B cell (primary cell): ENCODE measurements at regions not wholly inside any gene's neighbourhood (a gene's known extent, or its start where the extent isn't known, plus 50 kb on each side); places are given as distances from the start of the nearest gene placed in this dataset.

Experiments used
- ATAC-seq: fragments of 200-7000 bp; cut with Tn5 transposase; one replicate; pipeline ENCODE4 v1.10.0; 2021; ENCODE audit warnings: low read depth, mild to moderate bottlenecking, moderate number of reproducible peaks, moderate library complexity
- CTCF ChIA-PET: fragments of 350-600 bp; sonication (Branson Sonifier 250); formaldehyde crosslinking; loops from one replicate; lab custom pipeline; 2021; ENCODE audit warnings: antibody characterized with exemption, inconsistent platforms; lab: Charles Lee
- POLR2A ChIA-PET: fragments of 350-600 bp; sonication (Branson Sonifier 250); formaldehyde crosslinking; loops from one replicate; lab custom pipeline; 2021; ENCODE audit warnings: antibody characterized with exemption; lab: Charles Lee
- DNase-seq: peaks from one replicate; pipeline ENCODE4 v3.0.0; 2013
- H2AFZ ChIP-seq: 2 replicates; pipeline ENCODE4 v1.6.1; 2012; ENCODE audit warnings: mild to moderate bottlenecking, low read depth, low read length; ENCODE audit not compliant: insufficient read depth, poor library complexity, severe bottlenecking
- H3K27ac ChIP-seq, 2 donors: 1 replicate in 1 of 2; 2 replicates in 1 of 2; pipeline ENCODE4 v1.5.1; 2012 to 2013; ENCODE audit warnings: low read length in 2 of 2, mild to moderate bottlenecking in 2 of 2, moderate library complexity in 1 of 2
- H3K27me3 ChIP-seq, 4 experiments: fragments of 200-600 bp in 1 of 4; sonication (generic) in 1 of 4; replicated peaks in 1 of 4; 1 replicate in 2 of 4; 2 replicates in 2 of 4; pipeline versions ENCODE4 v1.6.1 to v1.7.0; 2013 to 2016; ENCODE audit warnings: low read length in 3 of 4, mild to moderate bottlenecking in 2 of 4, mixed read lengths in 1 of 4, moderate library complexity in 1 of 4; ENCODE audit not compliant: insufficient read depth in 4 of 4, control insufficient read depth in 3 of 4; ENCODE audit errors: control extremely low read depth in 1 of 4
- H3K36me3 ChIP-seq, 2 experiments: replicated peaks in 1 of 2; 1 replicate in 1 of 2; 2 replicates in 1 of 2; pipeline versions ENCODE4 v1.6.1 to v1.7.1; 2013; ENCODE audit warnings: low read length in 1 of 2; ENCODE audit not compliant: insufficient read depth in 2 of 2, control insufficient read depth in 1 of 2; ENCODE audit errors: control extremely low read depth in 1 of 2, extremely low read depth in 1 of 2
- H3K4me1 ChIP-seq, 2 donors: fragments of 200-600 bp in 1 of 2; sonication (generic) in 1 of 2; 1 replicate in 1 of 2; 2 replicates in 1 of 2; pipeline versions ENCODE4 v1.5.1 to v1.6.1; 2013 to 2017; ENCODE audit warnings: low read length in 2 of 2; ENCODE audit not compliant: control insufficient read depth in 2 of 2, insufficient read depth in 2 of 2
- H3K4me2 ChIP-seq: replicated peaks from 2 replicates; pipeline ENCODE3; 2012; ENCODE audit warnings: mild to moderate bottlenecking, low read depth, low read length; ENCODE audit not compliant: poor library complexity, severe bottlenecking
- H3K4me3 ChIP-seq, 5 experiments: fragments of 200-600 bp in 1 of 5; sonication (generic) in 1 of 5; 1 replicate in 3 of 5; 2 replicates in 2 of 5; pipeline versions ENCODE4 v1.5.1 to v1.7.0; 2011 to 2016; ENCODE audit warnings: low read length in 4 of 5, mild to moderate bottlenecking in 4 of 5, low read depth in 2 of 5, control low read depth in 1 of 5, moderate library complexity in 1 of 5; ENCODE audit not compliant: insufficient read depth in 1 of 5; ENCODE audit errors: control extremely low read depth in 1 of 5, extremely low read depth in 1 of 5
- H3K79me2 ChIP-seq: fragments of 200-600 bp; sonication (generic); one replicate; pipeline ENCODE4 v1.6.0; 2016; ENCODE audit warnings: low read length; ENCODE audit not compliant: control insufficient read depth, insufficient read depth
- H3K9ac ChIP-seq: fragments of 200-600 bp; sonication (generic); 2 replicates; pipeline ENCODE4 v1.6.1; 2017; ENCODE audit warnings: mild to moderate bottlenecking, low read length, moderate library complexity
- H3K9me3 ChIP-seq, 3 donors: one replicate each; pipeline versions ENCODE4 v1.6.1 to v1.7.1; 2013; ENCODE audit warnings: low read length in 2 of 3; ENCODE audit not compliant: control insufficient read depth in 2 of 3, insufficient read depth in 1 of 3; ENCODE audit errors: control extremely low read depth in 1 of 3
- H4K20me1 ChIP-seq: 2 replicates; pipeline ENCODE4 v1.6.0; 2012; ENCODE audit warnings: mild to moderate bottlenecking, low read length; ENCODE audit not compliant: insufficient read depth, control insufficient read depth, poor library complexity, severe bottlenecking
- H3K27ac Mint-ChIP-seq: one replicate; pipeline ENCODE4 v1.8.0; 2021; ENCODE audit warnings: mixed read lengths
- H3K27me3 Mint-ChIP-seq: one replicate; pipeline ENCODE4 v1.8.0; 2021; ENCODE audit warnings: mixed read lengths
- H3K4me1 Mint-ChIP-seq: one replicate; pipeline ENCODE4 v1.8.0; 2021; ENCODE audit warnings: mixed read lengths
- H3K4me3 Mint-ChIP-seq: one replicate; pipeline ENCODE4 v1.8.0; 2021; ENCODE audit warnings: mixed read lengths
- H3K9me3 Mint-ChIP-seq: one replicate; pipeline ENCODE4 v1.8.0; 2022; ENCODE audit warnings: mixed read lengths; ENCODE audit not compliant: insufficient read depth
- EZH2 ChIP-seq: IDR thresholded peaks from 2 replicates; pipeline ENCODE4 v1.6.1; 2012; ENCODE audit warnings: borderline replicate concordance, low read depth, mild to moderate bottlenecking, moderate library complexity, low read length; ENCODE audit not compliant: insufficient read depth, poor library complexity, severe bottlenecking
- WGBS: methylation state at CpG from one replicate; pipeline ENCODE4 v1.1.5; 2013; ENCODE audit warnings: missing lambda C conversion rate; ENCODE audit not compliant: insufficient coverage; 5-methylcytosine and 5-hydroxymethylcytosine counted together
- intact Hi-C: fragments of 100-400 bp; cut with micrococcal nuclease; formaldehyde crosslinking; loops from one replicate; pipeline ENCODE4 v1.10.0; 2022
- TF ChIP-seq, protein P1 (sequence below): fragments of 200-600 bp; IDR thresholded peaks from one replicate; pipeline ENCODE4 v1.8.0; 2022; ENCODE audit warnings: antibody characterized with exemption, mild to moderate bottlenecking

DNA sequence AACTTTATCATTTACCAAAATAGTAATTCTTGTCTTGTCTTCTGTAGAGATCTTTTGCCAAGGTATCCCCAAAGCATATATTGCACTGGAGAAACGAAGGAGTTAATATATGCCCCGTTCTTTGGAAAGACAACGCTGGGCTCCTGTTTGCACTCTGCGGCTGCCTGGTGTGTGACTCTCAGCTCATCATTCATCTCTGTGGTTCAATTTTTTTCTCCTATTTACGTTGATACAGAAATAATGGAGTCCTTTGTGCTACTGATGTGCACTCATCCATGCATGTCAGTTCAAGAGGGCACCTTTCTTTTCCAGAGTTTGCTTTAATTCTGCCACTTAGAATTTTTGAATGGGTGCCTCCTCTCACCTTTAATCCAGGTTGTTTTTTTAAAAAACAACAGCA is 655.5 kb downstream of the DCDC2C start:
- no peak overlapping the region for H3K4me3 Mint-ChIP-seq
- no peak for ATAC-seq
- H3K9me3 Mint-ChIP-seq, result no peaks in the 10 kb centered on the region

DNA sequence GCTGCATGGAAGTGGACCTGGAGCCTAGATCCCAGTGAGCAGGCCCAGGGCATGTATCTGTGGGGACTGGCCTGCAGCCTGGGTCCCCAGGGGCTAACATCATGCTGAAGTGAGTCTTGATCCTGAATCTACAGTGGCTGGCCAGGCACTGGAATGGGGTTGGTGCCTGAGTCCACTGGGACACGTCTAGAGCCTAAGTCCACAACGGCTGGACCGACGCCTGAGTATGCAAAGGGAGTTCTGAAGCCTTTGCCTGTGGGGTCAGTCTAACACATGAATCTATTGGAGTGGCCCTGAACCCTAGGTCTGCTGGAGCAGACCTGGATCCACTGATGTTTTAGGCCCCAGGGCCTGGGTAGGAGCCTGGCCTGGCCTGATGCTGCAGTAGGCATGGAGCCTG is 665.5 kb downstream of the DCDC2C start:
- POLR2A ChIA-PET, result no interaction called here
- Mint-ChIP-seq H3K9me3 (peaks cover 12% of the 10 kb centered on the region), H3K4me1 (no peaks in the 10 kb centered on the region), H3K27ac (no peak overlapping the region), H3K27me3 (no peaks in the 10 kb centered on the region), H3K4me3 (no peak overlapping the region)
- no peak overlapping the region for H3K9ac ChIP-seq
- H4K20me1 ChIP-seq, result no peaks in the 10 kb centered on the region
- H3K36me3 ChIP-seq, result no peaks in the 10 kb centered on the region
- H3K4me1 ChIP-seq, result no peaks in the 10 kb centered on the region
- no peak for DNase-seq
- H3K27me3 ChIP-seq, result no peaks in the 10 kb centered on the region
- no peak overlapping the region for H2AFZ ChIP-seq
- no peak overlapping the region for H3K4me2 ChIP-seq
- 96% methylated on average over 4 of the region's 4 CpGs for WGBS
- intact Hi-C loops, result no loop called here
- H3K27ac ChIP-seq, result no peak overlapping the region
- no peak for ATAC-seq
- CTCF ChIA-PET, result no interaction called here
- no peak overlapping the region for H3K4me3 ChIP-seq
- TF ChIP-seq EZH2, result no peak
- TF ChIP-seq, protein P1, sequence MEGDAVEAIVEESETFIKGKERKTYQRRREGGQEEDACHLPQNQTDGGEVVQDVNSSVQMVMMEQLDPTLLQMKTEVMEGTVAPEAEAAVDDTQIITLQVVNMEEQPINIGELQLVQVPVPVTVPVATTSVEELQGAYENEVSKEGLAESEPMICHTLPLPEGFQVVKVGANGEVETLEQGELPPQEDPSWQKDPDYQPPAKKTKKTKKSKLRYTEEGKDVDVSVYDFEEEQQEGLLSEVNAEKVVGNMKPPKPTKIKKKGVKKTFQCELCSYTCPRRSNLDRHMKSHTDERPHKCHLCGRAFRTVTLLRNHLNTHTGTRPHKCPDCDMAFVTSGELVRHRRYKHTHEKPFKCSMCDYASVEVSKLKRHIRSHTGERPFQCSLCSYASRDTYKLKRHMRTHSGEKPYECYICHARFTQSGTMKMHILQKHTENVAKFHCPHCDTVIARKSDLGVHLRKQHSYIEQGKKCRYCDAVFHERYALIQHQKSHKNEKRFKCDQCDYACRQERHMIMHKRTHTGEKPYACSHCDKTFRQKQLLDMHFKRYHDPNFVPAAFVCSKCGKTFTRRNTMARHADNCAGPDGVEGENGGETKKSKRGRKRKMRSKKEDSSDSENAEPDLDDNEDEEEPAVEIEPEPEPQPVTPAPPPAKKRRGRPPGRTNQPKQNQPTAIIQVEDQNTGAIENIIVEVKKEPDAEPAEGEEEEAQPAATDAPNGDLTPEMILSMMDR, result no peak
- no peaks in the 10 kb centered on the region for H3K79me2 ChIP-seq
- peaks cover 0 to 13% (median 2%) of the 10 kb centered on the region in 3 donors for H3K9me3 ChIP-seq

More for the DNA sequence above, 655.5 kb downstream of the DCDC2C start:
- no peaks in the 10 kb centered on the region for H3K36me3 ChIP-seq
- ChIA-PET CTCF (no interaction called here), POLR2A (no interaction called here)
- H3K4me2 ChIP-seq, result no peak overlapping the region
- H3K4me3 ChIP-seq, result no peak overlapping the region
- no peaks in the 10 kb centered on the region for H3K27me3 ChIP-seq
- H2AFZ ChIP-seq, result no peak overlapping the region
- no peak overlapping the region for H3K27ac ChIP-seq
- 100% methylated on average over 3 of the region's 5 CpGs for WGBS
- H3K9me3 ChIP-seq, result peaks cover 0 to 4% (median 0%) of the 10 kb centered on the region in 3 donors
- Mint-ChIP-seq H3K27ac (no peak overlapping the region), H3K4me1 (no peaks in the 10 kb centered on the region), H3K27me3 (no peaks in the 10 kb centered on the region)
- H4K20me1 ChIP-seq, result no peaks in the 10 kb centered on the region
- DNase-seq, result no peak
- H3K4me1 ChIP-seq, result no peaks in the 10 kb centered on the region
- no peak overlapping the region for H3K9ac ChIP-seq
- no peaks in the 10 kb centered on the region for H3K79me2 ChIP-seq
- no peak for TF ChIP-seq EZH2
- TF ChIP-seq, protein P1, result no peak
- intact Hi-C loops, result no loop called here
